ENCODE measurements at regions not wholly inside any gene's neighbourhood (a gene's known extent, or its start where the extent isn't known, plus 50 kb on each side); places are given as distances from the start of the nearest gene placed in this dataset.
A peak's percentile ranks its signal among the peaks of the same experiment; 100 is the strongest.
"Not testable (repeated sequence)": the region's sequence is repeated elsewhere in the genome, so short reads cannot be mapped to it uniquely, and the experiment has no call there.

GRCh38 chrX:64853424-64853823 is 122.8 kb downstream of the ZC4H2 start:
- no peak for DNase-seq (ENCODE audit: low spot score)
- intact Hi-C loops (cut with DNase I): no loop called here

GRCh38 chrX:64850371-64851082 is 125.7 kb downstream of the ZC4H2 start:
- intact Hi-C loops (cut with DNase I): no loop called here
- no peak for DNase-seq (ENCODE audit: low spot score)

GRCh38 chrX:64843224-64843623 is 133.0 kb downstream of the ZC4H2 start:
- no peak for DNase-seq (ENCODE audit: low spot score)
- intact Hi-C loops (cut with DNase I): no loop called here

- intact Hi-C loops (cut with DNase I): no loop called here
- no peak for DNase-seq (ENCODE audit: low spot score)
These were observed 133.8 kb downstream of the ZC4H2 start for GRCh38 chrX:64842492-64842891.

- no peak for DNase-seq (ENCODE audit: low spot score)
- intact Hi-C loops (cut with DNase I): no loop called here
These were observed 170.6 kb downstream of the ZC4H2 start for GRCh38 chrX:64805683-64806082.

GRCh38 chrX:64792598-64793337 is 183.5 kb downstream of the ZC4H2 start:
- intact Hi-C loops (cut with DNase I): no loop called here
- DNase-seq (ENCODE audit: low spot score): no peak

- DNase-seq (ENCODE audit: low spot score): no peak
- intact Hi-C loops (cut with DNase I): no loop called here
These were observed 193.3 kb downstream of the ZC4H2 start for GRCh38 chrX:64782923-64783322.

- no peak for DNase-seq (ENCODE audit: low spot score)
- intact Hi-C loops (cut with DNase I): no loop called here
These were observed 218.2 kb downstream of the ZC4H2 start for GRCh38 chrX:64758047-64758446.

GRCh38 chrX:64739792-64740378 is 236.4 kb downstream of the ZC4H2 start:
- intact Hi-C loops (cut with DNase I): no loop called here
- DNase-seq (ENCODE audit: low spot score): no peak

GRCh38 chrX:64698317-64698716 is 277.9 kb downstream of the ZC4H2 start:
- peak; percentile 69 for DNase-seq (ENCODE audit: low spot score)
- intact Hi-C loops (cut with DNase I): no loop called here

GRCh38 chrX:64695372-64695771 is 280.9 kb downstream of the ZC4H2 start:
- intact Hi-C loops (cut with DNase I): loop anchor here in 1 of 2 donors (1.0 kb wide), 1 partner anchor 14 kb away; no protein-coding TSS in a partner anchor
- peak; percentile 66 for DNase-seq (ENCODE audit: low spot score)

GRCh38 chrX:64662876-64663275 is 267.6 kb upstream of the MTMR8 start:
- intact Hi-C loops (cut with DNase I): no loop called here
- no peak for DNase-seq (ENCODE audit: low spot score)

- intact Hi-C loops (cut with DNase I); DNase-seq (ENCODE audit: low spot score): not testable (repeated sequence)
These were observed 262.0 kb upstream of the MTMR8 start for GRCh38 chrX:64657229-64657628.

- no peak for DNase-seq (ENCODE audit: low spot score)
These were observed 247.2 kb upstream of the MTMR8 start for GRCh38 chrX:64642482-64642881.

More at GRCh38 chrX:64642482-64642881, 247.2 kb upstream of the MTMR8 start:
- intact Hi-C loops (cut with DNase I): no loop called here
